Activated CD8-positive, alpha-beta memory T cell treated with anti-CD3 and anti-CD28 coated beads, Interleukin-2, amount 50 U/mL, for 1 hour (primary cell): ENCODE measurements at regions not wholly inside any gene's neighbourhood (a gene's known extent, or its start where the extent isn't known, plus 50 kb on each side); places are given as distances from the start of the nearest gene placed in this dataset.

ENCODE experiments used
- DNase-seq: peaks from one replicate; pipeline ENCODE4 v3.0.0-alpha.2; 2020; ENCODE audit errors: extremely low read depth

GRCh38 chr15:62940755-62941361 is 101.7 kb upstream of the TPM1 start:
- DNase-seq = no peak

GRCh38 chr15:62941699-62942098 is 100.8 kb upstream of the TPM1 start:
- DNase-seq = no peak

- no peak for DNase-seq
Observed at GRCh38 chr15:62942428-62942827, 100.1 kb upstream of the TPM1 start.

GRCh38 chr15:62945063-62945462 is 97.5 kb upstream of the TPM1 start:
- DNase-seq = no peak

- no peak for DNase-seq
Observed at GRCh38 chr15:62945760-62946159, 96.8 kb upstream of the TPM1 start.

GRCh38 chr15:62946940-62947339 is 95.6 kb upstream of the TPM1 start:
- DNase-seq = no peak

- no peak for DNase-seq
Observed at GRCh38 chr15:62950462-62950931, 92.0 kb upstream of the TPM1 start.

GRCh38 chr15:62951481-62951880 is 91.1 kb upstream of the TPM1 start:
- DNase-seq = no peak

- DNase-seq = no peak
Observed at GRCh38 chr15:62953021-62953420, 89.5 kb upstream of the TPM1 start.

- no peak for DNase-seq
Observed at GRCh38 chr15:62953496-62954045, 89.0 kb upstream of the TPM1 start.

- DNase-seq = no peak
Observed at GRCh38 chr15:62957130-62957529, 85.4 kb upstream of the TPM1 start.

- no peak for DNase-seq
Observed at GRCh38 chr15:62958528-62959363, 83.8 kb upstream of the TPM1 start.

- DNase-seq = no peak
Observed at GRCh38 chr15:62961134-62961533, 81.4 kb upstream of the TPM1 start.

GRCh38 chr15:62962101-62962995 is 80.2 kb upstream of the TPM1 start:
- no peak for DNase-seq

GRCh38 chr15:62964251-62964650 is 78.3 kb upstream of the TPM1 start:
- no peak for DNase-seq

GRCh38 chr15:62966294-62967078 is 76.1 kb upstream of the TPM1 start:
- DNase-seq = no peak

- no peak for DNase-seq
Observed at GRCh38 chr15:62968699-62969098, 73.8 kb upstream of the TPM1 start.

GRCh38 chr15:62969442-62970089 is 73.0 kb upstream of the TPM1 start:
- DNase-seq = no peak

- no peak for DNase-seq
Observed at GRCh38 chr15:62972814-62973213, 69.7 kb upstream of the TPM1 start.

- no peak for DNase-seq
Observed at GRCh38 chr15:62975515-62975914, 67.0 kb upstream of the TPM1 start.
